ENCODE measurements at regions not wholly inside any gene's neighbourhood (a gene's known extent, or its start where the extent isn't known, plus 50 kb on each side); places are given as distances from the start of the nearest gene placed in this dataset.

GRCh38 chr21:27814226-27814625, 847.3 kb upstream of the ADAMTS5 start:
- TF ChIP-seq EZH2 (IDR thresholded peaks at IDR 0.05; ENCODE audit: borderline replicate concordance, low read depth, low read length, poor library complexity, severe bottlenecking), result no peak
- no peak for TF ChIP-seq CTCF (conservative IDR thresholded peaks at IDR 0.05; ENCODE audit: low read depth, low read length)

Measured in A673 (cell line).